ENCODE measurements at regions not wholly inside any gene's neighbourhood (a gene's known extent, or its start where the extent isn't known, plus 50 kb on each side); places are given as distances from the start of the nearest gene placed in this dataset.
A peak's percentile ranks its signal among the peaks of the same experiment; 100 is the strongest.

DNA sequence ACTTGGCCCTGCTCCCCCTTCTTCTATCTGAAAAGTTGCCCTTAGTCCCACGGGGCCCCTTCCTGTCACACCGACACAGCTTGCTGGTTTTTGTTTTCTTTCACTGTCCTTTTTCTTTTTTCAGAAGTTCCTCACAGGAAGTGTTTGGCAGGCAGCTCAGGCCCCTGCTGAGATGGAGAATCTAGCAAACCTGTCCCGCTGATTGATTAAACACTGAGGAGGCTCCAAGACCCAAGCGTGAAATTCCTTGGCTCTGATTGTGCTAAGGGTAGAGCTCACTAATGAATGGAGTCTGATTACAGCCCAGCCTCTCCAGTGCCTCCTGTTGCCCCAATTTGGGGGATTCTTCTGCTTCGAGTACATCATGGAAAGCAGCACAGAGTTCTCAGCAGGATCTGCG is 365.9 kb upstream of the MEX3C start:
- Histone ChIP-seq H3K79me2 (ENCODE audit: insufficient read depth, low read length) (no peaks in the 10 kb centered on the region), H2BK20ac (ENCODE audit: low read depth, low read length, poor library complexity, severe bottlenecking) (no peak overlapping the region), H3K18ac (ENCODE audit: insufficient read length, low read depth, low read length) (no peak overlapping the region), H3K79me1 (ENCODE audit: insufficient read depth, low read depth, low read length, poor library complexity, severe bottlenecking) (no peaks in the 10 kb centered on the region), H3K27ac (ENCODE audit: insufficient read length, low read depth, low read length) (no peak overlapping the region), H4K5ac (ENCODE audit: insufficient read length, low read depth, low read length) (no peak overlapping the region), H3K27me3 (ENCODE audit: insufficient read depth, low read length) (no peaks in the 10 kb centered on the region), H2BK120ac (ENCODE audit: low read depth, low read length, poor library complexity, severe bottlenecking) (no peak overlapping the region), H3T11ph (ENCODE audit: low read length) (no peak overlapping the region), H3K14ac (ENCODE audit: insufficient read depth, low read length) (no peak overlapping the region), H3K9ac (ENCODE audit: extremely low read depth, insufficient read length, low read length) (no peak overlapping the region), H2AFZ (ENCODE audit: low read length) (no peak overlapping the region), H2BK12ac (ENCODE audit: insufficient read length, low read depth, low read length) (no peak overlapping the region), H4K20me1 (ENCODE audit: control insufficient read depth, insufficient read depth, insufficient read length) (no peaks in the 10 kb centered on the region), H2BK15ac (ENCODE audit: low read depth, low read length) (no peak overlapping the region), H4K91ac (ENCODE audit: insufficient read length, low read depth, low read length) (no peak overlapping the region), H3K4me1 (ENCODE audit: insufficient read depth, low read length) (no peaks in the 10 kb centered on the region), H3K4me2 (ENCODE audit: insufficient read depth, insufficient read length, low read length) (no peak overlapping the region), H3K4ac (ENCODE audit: low read depth, low read length) (no peak overlapping the region), H3K23ac (ENCODE audit: insufficient read length, low read depth, low read length) (no peak overlapping the region), H2BK5ac (ENCODE audit: insufficient read length, low read length) (no peak overlapping the region), H3K23me2 (ENCODE audit: insufficient read length, low read depth, low read length, poor library complexity, severe bottlenecking) (no peaks in the 10 kb centered on the region), H3K9me3 (ENCODE audit: control insufficient read depth, low read depth, low read length) (no peaks in the 10 kb centered on the region), H3K56ac (ENCODE audit: insufficient read length, low read depth, low read length) (no peak overlapping the region), H4K8ac (replicated peaks; ENCODE audit: insufficient read length, low read depth, low read length) (no peak overlapping the region), H2AK5ac (ENCODE audit: insufficient read length, low read length) (no peak overlapping the region)
- H3K27ac Mint-ChIP-seq: no peak overlapping the region
- no peaks in the 10 kb centered on the region for H3K36me3 Mint-ChIP-seq (ENCODE audit: insufficient read depth in 1 of 3, low read depth in 3 of 3)
- DNase-seq: peak; percentile 29
- no peaks in the 10 kb centered on the region for H3K27me3 Mint-ChIP-seq (ENCODE audit: low read depth)
- no CpG with 5 or more reads among the region's 6 CpGs for WGBS (ENCODE audit: extremely low coverage, insufficient read length, low lambda C conversion rate)
- TF ChIP-seq, protein P1, sequence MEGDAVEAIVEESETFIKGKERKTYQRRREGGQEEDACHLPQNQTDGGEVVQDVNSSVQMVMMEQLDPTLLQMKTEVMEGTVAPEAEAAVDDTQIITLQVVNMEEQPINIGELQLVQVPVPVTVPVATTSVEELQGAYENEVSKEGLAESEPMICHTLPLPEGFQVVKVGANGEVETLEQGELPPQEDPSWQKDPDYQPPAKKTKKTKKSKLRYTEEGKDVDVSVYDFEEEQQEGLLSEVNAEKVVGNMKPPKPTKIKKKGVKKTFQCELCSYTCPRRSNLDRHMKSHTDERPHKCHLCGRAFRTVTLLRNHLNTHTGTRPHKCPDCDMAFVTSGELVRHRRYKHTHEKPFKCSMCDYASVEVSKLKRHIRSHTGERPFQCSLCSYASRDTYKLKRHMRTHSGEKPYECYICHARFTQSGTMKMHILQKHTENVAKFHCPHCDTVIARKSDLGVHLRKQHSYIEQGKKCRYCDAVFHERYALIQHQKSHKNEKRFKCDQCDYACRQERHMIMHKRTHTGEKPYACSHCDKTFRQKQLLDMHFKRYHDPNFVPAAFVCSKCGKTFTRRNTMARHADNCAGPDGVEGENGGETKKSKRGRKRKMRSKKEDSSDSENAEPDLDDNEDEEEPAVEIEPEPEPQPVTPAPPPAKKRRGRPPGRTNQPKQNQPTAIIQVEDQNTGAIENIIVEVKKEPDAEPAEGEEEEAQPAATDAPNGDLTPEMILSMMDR (conservative IDR thresholded peaks at IDR 0.05): no peak
- H3K9me3 Mint-ChIP-seq: no peaks in the 10 kb centered on the region
- H3K4me1 Mint-ChIP-seq: peaks cover 3 to 9% of the 10 kb centered on the region in 2 experiments; a peak in 3 of 4 replicates
- H3K4me3 Mint-ChIP-seq: no peak overlapping the region
